Fibroblast of skin of left quadriceps (primary cell): ENCODE measurements at regions not wholly inside any gene's neighbourhood (a gene's known extent, or its start where the extent isn't known, plus 50 kb on each side); places are given as distances from the start of the nearest gene placed in this dataset.
A peak's percentile ranks its signal among the peaks of the same experiment; 100 is the strongest.
"Not testable (repeated sequence)": the region's sequence is repeated elsewhere in the genome, so short reads cannot be mapped to it uniquely, and the experiment has no call there.

Source experiments
- DNase-seq, 2 experiments: peaks; one replicate each; pipeline ENCODE4 v3.0.0-alpha.2; 2013; ENCODE audit warnings: low read depth in 2 of 2

- DNase-seq, result not testable (repeated sequence)
Measured at GRCh38 chr12:87566918-87567317, 462.3 kb downstream of the C12orf50 start.

- DNase-seq, result no peak
Measured at GRCh38 chr12:87556985-87557384, 472.2 kb downstream of the C12orf50 start.

- DNase-seq, result not testable (repeated sequence)
Measured at GRCh38 chr12:87531213-87531612, 498.0 kb downstream of the C12orf50 start.

- no peak for DNase-seq
Measured at GRCh38 chr12:87529413-87529812, 499.8 kb downstream of the C12orf50 start.

GRCh38 chr12:87520968-87521367, 508.2 kb downstream of the C12orf50 start:
- DNase-seq, result no peak

- DNase-seq, result peak; percentile 12 to 14
Measured at GRCh38 chr12:87518481-87518880, 510.7 kb downstream of the C12orf50 start.

- no peak for DNase-seq
Measured at GRCh38 chr12:87518036-87518435, 511.2 kb downstream of the C12orf50 start.

- peak; percentile 5 to 9 for DNase-seq
Measured at GRCh38 chr12:87513536-87514280, 515.5 kb downstream of the C12orf50 start.

GRCh38 chr12:87511371-87511770, 517.8 kb downstream of the C12orf50 start:
- no peak for DNase-seq

- DNase-seq, result peak; percentile 12 to 17
Measured at GRCh38 chr12:87509237-87509820, 519.9 kb downstream of the C12orf50 start.

GRCh38 chr12:87491598-87491997, 537.6 kb downstream of the C12orf50 start:
- no peak for DNase-seq

GRCh38 chr12:87491089-87491488, 538.1 kb downstream of the C12orf50 start:
- DNase-seq, result no peak

- peak; percentile 8 to 20 for DNase-seq
Measured at GRCh38 chr12:87469295-87469694, 559.9 kb downstream of the C12orf50 start.

GRCh38 chr12:87467936-87468335, 561.3 kb downstream of the C12orf50 start:
- DNase-seq, result peak; percentile 48 to 53

GRCh38 chr12:87464565-87464964, 564.6 kb downstream of the C12orf50 start:
- no peak for DNase-seq

GRCh38 chr12:87444039-87444438, 585.2 kb downstream of the C12orf50 start:
- no peak for DNase-seq

- no peak for DNase-seq
Measured at GRCh38 chr12:87441511-87441910, 587.7 kb downstream of the C12orf50 start.

GRCh38 chr12:87439990-87440827, 589.0 kb downstream of the C12orf50 start:
- peak; percentile 63 to 66 for DNase-seq

- no peak for DNase-seq
Measured at GRCh38 chr12:87430444-87430843, 598.8 kb downstream of the C12orf50 start.

- DNase-seq, result no peak
Measured at GRCh38 chr12:87428701-87429277, 600.4 kb downstream of the C12orf50 start.

- DNase-seq, result no peak
Measured at GRCh38 chr12:87427770-87428169, 601.4 kb downstream of the C12orf50 start.

GRCh38 chr12:87425942-87426554, 603.2 kb downstream of the C12orf50 start:
- DNase-seq, result no peak
